HG02973 (cell line): ENCODE measurements at regions not wholly inside any gene's neighbourhood (a gene's known extent, or its start where the extent isn't known, plus 50 kb on each side); places are given as distances from the start of the nearest gene placed in this dataset.
"Not testable (repeated sequence)": the region's sequence is repeated elsewhere in the genome, so short reads cannot be mapped to it uniquely, and the experiment has no call there.

Experiments used
- ATAC-seq: cut with Tn5 transposase; IDR thresholded peaks from one replicate; pipeline ENCODE4 v1.9.1; 2021; ENCODE audit warnings: moderate library complexity; ENCODE audit not compliant: unreplicated experiment

GRCh38 chr5:56311306-56311905 is 78.3 kb upstream of the ANKRD55 start:
- no peak for ATAC-seq

GRCh38 chr5:56310711-56311204 is 77.6 kb upstream of the ANKRD55 start:
- no peak for ATAC-seq

GRCh38 chr5:56309262-56309826 is 76.2 kb upstream of the ANKRD55 start:
- ATAC-seq, result no peak

- ATAC-seq, result no peak
Measured at GRCh38 chr5:56307714-56308333, 74.7 kb upstream of the ANKRD55 start.

- ATAC-seq, result no peak
Measured at GRCh38 chr5:56306433-56307150, 73.5 kb upstream of the ANKRD55 start.

GRCh38 chr5:56305001-56305950 is 72.1 kb upstream of the ANKRD55 start:
- ATAC-seq, result no peak

- ATAC-seq, result no peak
Measured at GRCh38 chr5:56303511-56303910, 70.4 kb upstream of the ANKRD55 start.

GRCh38 chr5:56302027-56302426 is 68.9 kb upstream of the ANKRD55 start:
- ATAC-seq, result no peak

- ATAC-seq, result no peak
Measured at GRCh38 chr5:56301069-56301468, 67.9 kb upstream of the ANKRD55 start.

- ATAC-seq, result no peak
Measured at GRCh38 chr5:56299212-56299611, 66.1 kb upstream of the ANKRD55 start.

- no peak for ATAC-seq
Measured at GRCh38 chr5:56298336-56299090, 65.4 kb upstream of the ANKRD55 start.

GRCh38 chr5:56297851-56298250 is 64.7 kb upstream of the ANKRD55 start:
- ATAC-seq, result no peak

- ATAC-seq, result not testable (repeated sequence)
Measured at GRCh38 chr5:56295311-56295710, 62.2 kb upstream of the ANKRD55 start.

- no peak for ATAC-seq
Measured at GRCh38 chr5:56294354-56294753, 61.2 kb upstream of the ANKRD55 start.

GRCh38 chr5:56292874-56293273 is 59.7 kb upstream of the ANKRD55 start:
- ATAC-seq, result not testable (repeated sequence)

GRCh38 chr5:56291661-56292374 is 58.7 kb upstream of the ANKRD55 start:
- ATAC-seq, result no peak

GRCh38 chr5:56291079-56291643 is 58.0 kb upstream of the ANKRD55 start:
- ATAC-seq, result no peak

GRCh38 chr5:56290378-56291078 is 57.4 kb upstream of the ANKRD55 start:
- ATAC-seq, result no peak
